ENCODE measurements at regions not wholly inside any gene's neighbourhood (a gene's known extent, or its start where the extent isn't known, plus 50 kb on each side); places are given as distances from the start of the nearest gene placed in this dataset.
A peak's percentile ranks its signal among the peaks of the same experiment; 100 is the strongest.

- H3K4ac ChIP-seq (ENCODE audit: low read depth in 1 of 2, low read length in 2 of 2) = no peak overlapping the region
- H3K4me1 ChIP-seq (ENCODE audit: control insufficient read depth, insufficient read depth, low read depth, low read length) = no peaks in the 10 kb centered on the region
- H2BK15ac ChIP-seq (ENCODE audit: low read depth, poor library complexity, severe bottlenecking) = no peak overlapping the region
- no peak for DNase-seq
- no peak overlapping the region for H3K4me3 ChIP-seq (ENCODE audit: insufficient read depth in 1 of 2, low read depth in 1 of 2, low read length in 2 of 2)
- H3K4me2 ChIP-seq (ENCODE audit: low read length, poor library complexity, severe bottlenecking) = no peak overlapping the region
- no peaks in the 10 kb centered on the region for H3K79me1 ChIP-seq (replicated peaks; ENCODE audit: low read length, poor library complexity, severe bottlenecking)
- H3K27ac ChIP-seq (ENCODE audit: low read length, poor library complexity, severe bottlenecking) = no peak overlapping the region
- no peak overlapping the region for H4K91ac ChIP-seq (ENCODE audit: low read length)
- peaks cover 5% of the 10 kb centered on the region for H3K9me3 ChIP-seq (ENCODE audit: control insufficient read depth, low read length)
- no peak overlapping the region for H2BK12ac ChIP-seq (ENCODE audit: low read length in 2 of 2)
- H3K27me3 ChIP-seq (ENCODE audit: control insufficient read depth in 1 of 2, insufficient read depth in 1 of 2, low read length in 2 of 2) = no peaks in the 10 kb centered on the region
- no peak overlapping the region for H3K14ac ChIP-seq (ENCODE audit: low read length in 2 of 2)
- no peak overlapping the region for H2AK5ac ChIP-seq (ENCODE audit: low read length, severe bottlenecking)
- no peak overlapping the region for H3K23ac ChIP-seq (ENCODE audit: low read length in 2 of 2)
- H3K36me3 ChIP-seq (ENCODE audit: control insufficient read depth in 1 of 2, insufficient read depth in 2 of 2, low read depth in 1 of 2, low read length in 2 of 2) = no peaks in the 10 kb centered on the region
- no peak overlapping the region for H4K8ac ChIP-seq (ENCODE audit: low read length)
- no peak overlapping the region for H2BK5ac ChIP-seq (ENCODE audit: low read depth, low read length, poor library complexity, severe bottlenecking)
- H2BK120ac ChIP-seq (ENCODE audit: low read depth, low read length) = no peak overlapping the region
- no peak overlapping the region for H2AFZ ChIP-seq (ENCODE audit: low read depth, low read length)
- 88% methylated on average over 1 of the region's 2 CpGs for WGBS
- no peak overlapping the region for H3K18ac ChIP-seq (ENCODE audit: low read depth in 1 of 2, low read length in 2 of 2)
- H3K9ac ChIP-seq (ENCODE audit: low read length) = no peak overlapping the region
These were observed 216.8 kb upstream of the TRAM1L1 start for GRCh38 chr4:117302226-117302625.

- Histone ChIP-seq H2AFZ (ENCODE audit: low read depth, low read length) (no peak overlapping the region), H2BK5ac (ENCODE audit: low read depth, low read length, poor library complexity, severe bottlenecking) (no peak overlapping the region), H3K9ac (ENCODE audit: low read length) (no peak overlapping the region), H3K14ac (ENCODE audit: low read length in 2 of 2) (no peak overlapping the region), H2BK15ac (ENCODE audit: low read depth, poor library complexity, severe bottlenecking) (no peak overlapping the region), H2BK12ac (ENCODE audit: low read length in 2 of 2) (no peak overlapping the region), H3K4me3 (ENCODE audit: insufficient read depth in 1 of 2, low read depth in 1 of 2, low read length in 2 of 2) (no peak overlapping the region), H3K36me3 (ENCODE audit: control insufficient read depth in 1 of 2, insufficient read depth in 2 of 2, low read depth in 1 of 2, low read length in 2 of 2) (no peaks in the 10 kb centered on the region), H2BK120ac (ENCODE audit: low read depth, low read length) (no peak overlapping the region), H3K27ac (ENCODE audit: low read length, poor library complexity, severe bottlenecking) (no peak overlapping the region), H3K4me2 (ENCODE audit: low read length, poor library complexity, severe bottlenecking) (no peak overlapping the region), H4K8ac (ENCODE audit: low read length) (no peak overlapping the region), H3K4me1 (ENCODE audit: control insufficient read depth, insufficient read depth, low read depth, low read length) (no peaks in the 10 kb centered on the region), H3K18ac (ENCODE audit: low read depth in 1 of 2, low read length in 2 of 2) (no peak overlapping the region), H3K27me3 (ENCODE audit: control insufficient read depth in 1 of 2, insufficient read depth in 1 of 2, low read length in 2 of 2) (no peaks in the 10 kb centered on the region), H3K79me1 (replicated peaks; ENCODE audit: low read length, poor library complexity, severe bottlenecking) (no peaks in the 10 kb centered on the region), H4K91ac (ENCODE audit: low read length) (no peak overlapping the region), H2AK5ac (ENCODE audit: low read length, severe bottlenecking) (no peak overlapping the region), H3K4ac (ENCODE audit: low read depth in 1 of 2, low read length in 2 of 2) (no peak overlapping the region), H3K9me3 (ENCODE audit: control insufficient read depth, low read length) (peaks cover 5% of the 10 kb centered on the region), H3K23ac (ENCODE audit: low read length in 2 of 2) (no peak overlapping the region)
- DNase-seq = no peak
- WGBS = 88% methylated on average over 2 of the region's 2 CpGs
These were observed 225.8 kb upstream of the TRAM1L1 start for GRCh38 chr4:117311215-117311614.

GRCh38 chr4:117311989-117312388, 226.6 kb upstream of the TRAM1L1 start:
- no peak overlapping the region for H3K14ac ChIP-seq (ENCODE audit: low read length in 2 of 2)
- no peaks in the 10 kb centered on the region for H3K27me3 ChIP-seq (ENCODE audit: control insufficient read depth in 1 of 2, insufficient read depth in 1 of 2, low read length in 2 of 2)
- H3K9ac ChIP-seq (ENCODE audit: low read length) = no peak overlapping the region
- H3K23ac ChIP-seq (ENCODE audit: low read length in 2 of 2) = no peak overlapping the region
- DNase-seq = no peak
- no peak overlapping the region for H3K4me2 ChIP-seq (ENCODE audit: low read length, poor library complexity, severe bottlenecking)
- no peak overlapping the region for H3K27ac ChIP-seq (ENCODE audit: low read length, poor library complexity, severe bottlenecking)
- no peak overlapping the region for H2BK15ac ChIP-seq (ENCODE audit: low read depth, poor library complexity, severe bottlenecking)
- H2AK5ac ChIP-seq (ENCODE audit: low read length, severe bottlenecking) = no peak overlapping the region
- no peak overlapping the region for H2BK5ac ChIP-seq (ENCODE audit: low read depth, low read length, poor library complexity, severe bottlenecking)
- H3K4me3 ChIP-seq (ENCODE audit: insufficient read depth in 1 of 2, low read depth in 1 of 2, low read length in 2 of 2) = no peak overlapping the region
- no peak overlapping the region for H4K91ac ChIP-seq (ENCODE audit: low read length)
- H2AFZ ChIP-seq (ENCODE audit: low read depth, low read length) = no peak overlapping the region
- 97% methylated on average over 3 of the region's 3 CpGs for WGBS
- no peaks in the 10 kb centered on the region for H3K4me1 ChIP-seq (ENCODE audit: control insufficient read depth, insufficient read depth, low read depth, low read length)
- H2BK12ac ChIP-seq (ENCODE audit: low read length in 2 of 2) = no peak overlapping the region
- no peak overlapping the region for H4K8ac ChIP-seq (ENCODE audit: low read length)
- no peak overlapping the region for H2BK120ac ChIP-seq (ENCODE audit: low read depth, low read length)
- no peaks in the 10 kb centered on the region for H3K9me3 ChIP-seq (ENCODE audit: control insufficient read depth, low read length)
- H3K79me1 ChIP-seq (replicated peaks; ENCODE audit: low read length, poor library complexity, severe bottlenecking) = no peaks in the 10 kb centered on the region
- no peaks in the 10 kb centered on the region for H3K36me3 ChIP-seq (ENCODE audit: control insufficient read depth in 1 of 2, insufficient read depth in 2 of 2, low read depth in 1 of 2, low read length in 2 of 2)
- no peak overlapping the region for H3K4ac ChIP-seq (ENCODE audit: low read depth in 1 of 2, low read length in 2 of 2)
- no peak overlapping the region for H3K18ac ChIP-seq (ENCODE audit: low read depth in 1 of 2, low read length in 2 of 2)

DNA sequence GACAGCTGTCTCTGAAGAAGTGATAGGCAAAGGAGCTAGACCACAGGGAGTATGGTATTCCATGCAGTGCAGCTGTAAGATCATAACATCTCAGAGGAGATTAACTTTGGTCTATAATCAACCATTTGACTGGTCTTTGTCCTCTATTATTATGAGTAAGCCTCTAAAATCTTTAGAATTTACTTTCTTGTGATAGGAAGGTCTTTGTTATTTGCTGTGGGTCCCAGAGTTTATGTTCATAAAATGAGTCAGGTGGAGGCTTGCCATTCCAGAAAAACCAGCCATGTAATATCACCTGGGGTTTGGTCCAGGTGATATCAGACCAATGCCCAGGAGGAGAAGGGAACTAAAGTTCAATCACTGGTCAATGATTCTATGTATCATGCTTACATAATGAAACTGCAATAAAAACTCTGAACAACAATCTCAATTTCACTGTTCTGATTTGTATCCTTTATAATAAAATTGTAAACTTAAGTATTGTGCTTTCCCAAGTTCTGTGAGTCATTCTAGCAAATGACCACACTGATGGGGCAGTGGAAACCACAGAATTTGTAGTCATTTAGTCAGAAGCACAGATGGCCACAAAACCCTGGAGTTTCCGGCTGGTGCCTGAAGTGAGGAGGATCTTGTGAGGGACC, 239.6 kb upstream of the TRAM1L1 start:
- Histone ChIP-seq H3K27ac (ENCODE audit: low read length, poor library complexity, severe bottlenecking) (peak overlapping the region; percentile 85), H3K9ac (ENCODE audit: low read length) (no peak overlapping the region), H2BK120ac (ENCODE audit: low read depth, low read length) (no peak overlapping the region), H3K27me3 (ENCODE audit: control insufficient read depth in 1 of 2, insufficient read depth in 1 of 2, low read length in 2 of 2) (no peaks in the 10 kb centered on the region), H3K23ac (ENCODE audit: low read length in 2 of 2) (no peak overlapping the region), H2AK5ac (ENCODE audit: low read length, severe bottlenecking) (no peak overlapping the region), H4K8ac (ENCODE audit: low read length) (no peak overlapping the region), H2BK12ac (ENCODE audit: low read length in 2 of 2) (no peak overlapping the region), H3K36me3 (ENCODE audit: control insufficient read depth in 1 of 2, insufficient read depth in 2 of 2, low read depth in 1 of 2, low read length in 2 of 2) (no peaks in the 10 kb centered on the region), H2AFZ (ENCODE audit: low read depth, low read length) (no peak overlapping the region), H3K4me3 (ENCODE audit: insufficient read depth in 1 of 2, low read depth in 1 of 2, low read length in 2 of 2) (no peak overlapping the region), H3K4me1 (ENCODE audit: control insufficient read depth, insufficient read depth, low read depth, low read length) (no peaks in the 10 kb centered on the region), H4K91ac (ENCODE audit: low read length) (no peak overlapping the region), H3K9me3 (ENCODE audit: control insufficient read depth, low read length) (no peaks in the 10 kb centered on the region), H3K18ac (ENCODE audit: low read depth in 1 of 2, low read length in 2 of 2) (no peak overlapping the region), H3K14ac (ENCODE audit: low read length in 2 of 2) (no peak overlapping the region), H2BK15ac (ENCODE audit: low read depth, poor library complexity, severe bottlenecking) (no peak overlapping the region), H3K79me1 (replicated peaks; ENCODE audit: low read length, poor library complexity, severe bottlenecking) (no peaks in the 10 kb centered on the region), H3K4me2 (ENCODE audit: low read length, poor library complexity, severe bottlenecking) (no peak overlapping the region), H3K4ac (ENCODE audit: low read depth in 1 of 2, low read length in 2 of 2) (no peak overlapping the region), H2BK5ac (ENCODE audit: low read depth, low read length, poor library complexity, severe bottlenecking) (no peak overlapping the region)
- DNase-seq = peak; percentile 95
- WGBS = 11% methylated on average over 1 of the region's 1 CpG
